Astrocyte (in vitro differentiated cells and primary cell): ENCODE measurements at regions not wholly inside any gene's neighbourhood (a gene's known extent, or its start where the extent isn't known, plus 50 kb on each side); places are given as distances from the start of the nearest gene placed in this dataset.
"Not testable (repeated sequence)": the region's sequence is repeated elsewhere in the genome, so short reads cannot be mapped to it uniquely, and the experiment has no call there.

ENCODE experiments used
- DNase-seq: peaks from one replicate; pipeline ENCODE4 v3.0.0-alpha.2; 2010; ENCODE audit warnings: low read depth
- FAIRE-seq: peaks from 2 replicates; lab custom pipeline; 2011; peaks lifted over from hg19 to GRCh38; lab: Jason Lieb, UNC
- H2AFZ ChIP-seq: 2 replicates; pipeline ENCODE4 v1.6.0; 2012; ENCODE audit warnings: low read depth, low read length, inconsistent platforms
- H3K27ac ChIP-seq: 2 replicates; pipeline ENCODE4 v1.5.1; 2011; ENCODE audit warnings: low read depth, low read length, inconsistent platforms
- H3K27me3 ChIP-seq: 2 replicates; pipeline ENCODE4 v1.6.0; 2011; ENCODE audit warnings: low read length, inconsistent platforms; ENCODE audit not compliant: insufficient read depth
- H3K36me3 ChIP-seq: 2 replicates; pipeline ENCODE4 v1.5.1; 2011; ENCODE audit warnings: low read length, inconsistent platforms; ENCODE audit not compliant: insufficient read depth
- H3K4me1 ChIP-seq: 2 replicates; pipeline ENCODE4 v1.5.1; 2011; ENCODE audit warnings: low read length, inconsistent platforms; ENCODE audit not compliant: insufficient read depth
- H3K4me2 ChIP-seq: 2 replicates; pipeline ENCODE4 v1.6.0; 2012; ENCODE audit warnings: low read length, inconsistent platforms
- H3K4me3 ChIP-seq: 2 replicates; pipeline ENCODE4 v1.5.1; 2011; ENCODE audit warnings: low read depth, mild to moderate bottlenecking, low read length, inconsistent platforms; ENCODE audit not compliant: insufficient read depth
- H3K79me2 ChIP-seq: 2 replicates; pipeline ENCODE4 v1.6.0; 2012; ENCODE audit warnings: mild to moderate bottlenecking, low read length, inconsistent platforms; ENCODE audit not compliant: insufficient read depth
- H3K9ac ChIP-seq: 2 replicates; pipeline ENCODE4 v1.6.0; 2012; ENCODE audit warnings: mild to moderate bottlenecking, low read length, inconsistent platforms
- H3K9me3 ChIP-seq: 2 replicates; pipeline ENCODE4 v1.5.1; 2012; ENCODE audit warnings: low read depth, mild to moderate bottlenecking, low read length, inconsistent platforms; ENCODE audit not compliant: insufficient read depth
- H4K20me1 ChIP-seq: 2 replicates; pipeline ENCODE4 v1.6.0; 2012; ENCODE audit warnings: low read length, inconsistent platforms; ENCODE audit not compliant: insufficient read depth
- H3K27ac Mint-ChIP-seq: one replicate; pipeline ENCODE4 v1.8.0; 2021; ENCODE audit warnings: mild to moderate bottlenecking, mixed read lengths; ENCODE audit not compliant: unreplicated experiment
- H3K27me3 Mint-ChIP-seq: one replicate; pipeline ENCODE4 v1.8.0; 2021; ENCODE audit warnings: low read depth, mixed read lengths; ENCODE audit not compliant: unreplicated experiment
- H3K36me3 Mint-ChIP-seq: one replicate; pipeline ENCODE4 v1.8.0; 2021; ENCODE audit warnings: low read depth, mixed read lengths; ENCODE audit not compliant: unreplicated experiment
- H3K4me1 Mint-ChIP-seq: one replicate; pipeline ENCODE4 v1.8.0; 2021; ENCODE audit warnings: low read depth, mixed read lengths; ENCODE audit not compliant: unreplicated experiment
- H3K4me3 Mint-ChIP-seq: one replicate; pipeline ENCODE4 v1.8.0; 2021; ENCODE audit warnings: mild to moderate bottlenecking, moderate library complexity, mixed read lengths; ENCODE audit not compliant: unreplicated experiment
- H3K9me3 Mint-ChIP-seq: one replicate; pipeline ENCODE4 v1.8.0; 2021; ENCODE audit warnings: mild to moderate bottlenecking, mixed read lengths; ENCODE audit not compliant: unreplicated experiment
- CTCF ChIP-seq: IDR thresholded peaks from 2 replicates; pipeline ENCODE4 v1.5.1; 2011; ENCODE audit warnings: low read depth, mild to moderate bottlenecking, inconsistent platforms, low read length, moderate library complexity; ENCODE audit not compliant: insufficient read depth
- EZH2 ChIP-seq: IDR thresholded peaks from 2 replicates; pipeline ENCODE4 v1.6.1; 2012; ENCODE audit warnings: mild to moderate bottlenecking, low read length, inconsistent platforms; ENCODE audit not compliant: insufficient read depth

- Histone ChIP-seq H3K9ac (no peak overlapping the region), H3K27me3 (no peaks in the 10 kb centered on the region), H3K4me1 (no peaks in the 10 kb centered on the region), H3K9me3 (no peaks in the 10 kb centered on the region), H3K36me3 (no peaks in the 10 kb centered on the region), H2AFZ (no peak overlapping the region), H3K4me3 (no peak overlapping the region), H4K20me1 (no peaks in the 10 kb centered on the region), H3K79me2 (no peaks in the 10 kb centered on the region), H3K27ac (no peak overlapping the region), H3K4me2 (no peak overlapping the region)
- H3K4me1 Mint-ChIP-seq, result no peaks in the 10 kb centered on the region
- H3K27me3 Mint-ChIP-seq, result no peaks in the 10 kb centered on the region
- FAIRE-seq (no peak), DNase-seq (no peak)
- H3K36me3 Mint-ChIP-seq, result no peaks in the 10 kb centered on the region
- H3K27ac Mint-ChIP-seq, result no peak overlapping the region
- H3K4me3 Mint-ChIP-seq, result no peak overlapping the region
- H3K9me3 Mint-ChIP-seq, result no peaks in the 10 kb centered on the region
- TF ChIP-seq CTCF, result no peak
- no peak for TF ChIP-seq EZH2
Measured at GRCh38 chr2:188032786-188033185, 258.9 kb upstream of the GULP1 start.

GRCh38 chr2:188033240-188033639 is 258.4 kb upstream of the GULP1 start:
- H3K36me3 ChIP-seq, DNase-seq, H3K4me1 ChIP-seq, H3K4me1 Mint-ChIP-seq, H3K27ac ChIP-seq, H3K79me2 ChIP-seq, H4K20me1 ChIP-seq, H3K27me3 Mint-ChIP-seq, H3K4me2 ChIP-seq, H3K9ac ChIP-seq, H3K4me3 Mint-ChIP-seq, H3K4me3 ChIP-seq, H3K27ac Mint-ChIP-seq, H3K9me3 ChIP-seq, H2AFZ ChIP-seq, FAIRE-seq, H3K27me3 ChIP-seq, H3K36me3 Mint-ChIP-seq, H3K9me3 Mint-ChIP-seq: not testable (repeated sequence)

- not testable (repeated sequence) for FAIRE-seq, H3K36me3 Mint-ChIP-seq, H2AFZ ChIP-seq, H3K4me1 Mint-ChIP-seq, H4K20me1 ChIP-seq, H3K9me3 ChIP-seq, H3K27me3 Mint-ChIP-seq, H3K79me2 ChIP-seq, H3K4me2 ChIP-seq, DNase-seq, H3K27me3 ChIP-seq, H3K27ac Mint-ChIP-seq, H3K4me1 ChIP-seq, H3K27ac ChIP-seq, H3K4me3 ChIP-seq, H3K9me3 Mint-ChIP-seq, H3K4me3 Mint-ChIP-seq, H3K9ac ChIP-seq, H3K36me3 ChIP-seq
Measured at GRCh38 chr2:188034102-188034501, 257.6 kb upstream of the GULP1 start.

- H3K4me1 Mint-ChIP-seq, DNase-seq, H3K27ac ChIP-seq, H3K36me3 Mint-ChIP-seq, H3K4me3 Mint-ChIP-seq, H3K4me1 ChIP-seq, H3K9ac ChIP-seq, H3K4me2 ChIP-seq, H3K27me3 Mint-ChIP-seq, H3K27ac Mint-ChIP-seq, H3K27me3 ChIP-seq, H2AFZ ChIP-seq, H3K9me3 Mint-ChIP-seq, H3K4me3 ChIP-seq, H3K9me3 ChIP-seq, H3K79me2 ChIP-seq, H4K20me1 ChIP-seq, H3K36me3 ChIP-seq, FAIRE-seq: not testable (repeated sequence)
Measured at GRCh38 chr2:188035377-188035776, 256.3 kb upstream of the GULP1 start.

GRCh38 chr2:188036786-188037185 is 254.9 kb upstream of the GULP1 start:
- H3K36me3 ChIP-seq, H3K9me3 Mint-ChIP-seq, H3K4me2 ChIP-seq, H3K27ac Mint-ChIP-seq, H3K9me3 ChIP-seq, H3K9ac ChIP-seq, H3K4me1 Mint-ChIP-seq, H4K20me1 ChIP-seq, FAIRE-seq, H3K27me3 ChIP-seq, H3K27me3 Mint-ChIP-seq, H3K27ac ChIP-seq, H3K4me3 Mint-ChIP-seq, H3K4me3 ChIP-seq, H3K36me3 Mint-ChIP-seq, H3K79me2 ChIP-seq, H3K4me1 ChIP-seq, H2AFZ ChIP-seq: not testable (repeated sequence)
- DNase-seq, result peak; percentile 23
